H1 (cell line): ENCODE measurements at regions not wholly inside any gene's neighbourhood (a gene's known extent, or its start where the extent isn't known, plus 50 kb on each side); places are given as distances from the start of the nearest gene placed in this dataset.

Experiments
- CTCF ChIA-PET: fragments of 300-600 bp; sonication (Branson Sonifier 250); formaldehyde crosslinking; loops from one replicate; lab custom pipeline; 2021; ENCODE audit not compliant: partially characterized antibody; lab: Charles Lee
- POLR2A ChIA-PET: fragments of 300-600 bp; sonication (Branson Sonifier 250); formaldehyde crosslinking; loops from one replicate; lab custom pipeline; 2021; ENCODE audit warnings: inconsistent platforms; ENCODE audit not compliant: partially characterized antibody; lab: Charles Lee
- DNase-seq, 2 experiments: peaks; one replicate each; pipeline versions ENCODE4 v3.0.0 to v3.0.0-alpha.2; 2010 to 2022; ENCODE audit warnings: low spot score in 2 of 2, low read depth in 1 of 2, mixed read lengths in 1 of 2
- FAIRE-seq: peaks from 2 replicates; lab custom pipeline; 2011; peaks lifted over from hg19 to GRCh38; lab: Jason Lieb, UNC
- H2AFZ ChIP-seq: 2 replicates; pipeline ENCODE4 v1.8.1; 2012; ENCODE audit warnings: low read length, inconsistent platforms
- H2AK5ac ChIP-seq: 2 replicates; pipeline ENCODE4 v1.6.1; 2013; ENCODE audit warnings: low read depth, low read length
- H2BK120ac ChIP-seq: replicated peaks from 2 replicates; pipeline ENCODE3; 2013; ENCODE audit warnings: low read depth, low read length, inconsistent platforms
- H2BK12ac ChIP-seq: 2 replicates; pipeline ENCODE4 v1.6.1; 2013; ENCODE audit warnings: low read depth, low read length
- H2BK15ac ChIP-seq: 2 replicates; pipeline ENCODE4 v1.6.1; 2013; ENCODE audit warnings: low read length
- H2BK20ac ChIP-seq: 2 replicates; pipeline ENCODE4 v1.6.1; 2013; ENCODE audit warnings: low read length
- H2BK5ac ChIP-seq: 2 replicates; pipeline ENCODE4 v1.6.1; 2013; ENCODE audit warnings: low read depth, low read length
- H3K14ac ChIP-seq: 2 replicates; pipeline ENCODE4 v1.6.1; 2013; ENCODE audit warnings: inconsistent platforms; ENCODE audit not compliant: insufficient read length
- H3K18ac ChIP-seq: 2 replicates; pipeline ENCODE4 v1.6.1; 2013; ENCODE audit warnings: low read length; ENCODE audit errors: extremely low read depth
- H3K23ac ChIP-seq: 2 replicates; pipeline ENCODE4 v1.6.1; 2013; ENCODE audit warnings: inconsistent platforms; ENCODE audit not compliant: insufficient read length
- H3K23me2 ChIP-seq: 2 replicates; pipeline ENCODE4 v1.6.1; 2013; ENCODE audit warnings: low read depth, low read length
- H3K27ac ChIP-seq: 2 replicates; pipeline ENCODE4 v1.6.1; 2011; ENCODE audit warnings: low read depth, low read length, inconsistent platforms
- H3K27me3 ChIP-seq, 4 experiments: replicated peaks in 1 of 4; 1 replicate in 1 of 4; 2 replicates in 3 of 4; pipeline versions ENCODE4 v1.6.1 to v1.8.1; 2011 to 2013; ENCODE audit warnings: low read length in 3 of 4, mild to moderate bottlenecking in 3 of 4, inconsistent platforms in 2 of 4, mixed read lengths in 2 of 4, moderate library complexity in 1 of 4; ENCODE audit not compliant: control insufficient read depth in 3 of 4, insufficient read depth in 3 of 4; ENCODE audit errors: extremely low read depth in 1 of 4
- H3K36me3 ChIP-seq, 4 experiments: 2 replicates each; pipeline versions ENCODE4 v1.6.1 to v1.8.1; 2011 to 2013; ENCODE audit warnings: mild to moderate bottlenecking in 4 of 4, low read length in 3 of 4, moderate library complexity in 2 of 4, control low read depth in 1 of 4, inconsistent platforms in 1 of 4; ENCODE audit not compliant: insufficient read depth in 4 of 4, control insufficient read depth in 2 of 4
- H3K4ac ChIP-seq: replicated peaks from 2 replicates; pipeline ENCODE3; 2013; ENCODE audit warnings: low read length, low read depth, mixed read lengths, inconsistent platforms; ENCODE audit not compliant: insufficient read length
- H3K4me1 ChIP-seq, 4 experiments: replicated peaks in 1 of 4; 1 replicate in 1 of 4; 2 replicates in 3 of 4; pipeline versions ENCODE4 v1.6.1 to v1.8.1; 2011 to 2013; ENCODE audit warnings: low read length in 3 of 4, inconsistent platforms in 2 of 4, mixed read lengths in 1 of 4; ENCODE audit not compliant: insufficient read depth in 4 of 4, control insufficient read depth in 3 of 4
- H3K4me2 ChIP-seq, 2 experiments: 2 replicates each; pipeline versions ENCODE4 v1.6.1 to v1.8.1; 2011 to 2013; ENCODE audit warnings: low read depth in 2 of 2, low read length in 2 of 2, control low read depth in 1 of 2, inconsistent platforms in 1 of 2, mild to moderate bottlenecking in 1 of 2; ENCODE audit not compliant: insufficient read depth in 1 of 2
- H3K4me3 ChIP-seq, 4 experiments: fragments of 200-600, 300-600 bp in 1 of 4; sonication (generic), shearing (Covaris generic), sonication (Bioruptor Twin) in 1 of 4; 2 replicates each; pipeline versions ENCODE4 v1.5.1 to v1.8.1; 2011 to 2016; ENCODE audit warnings: low read length in 4 of 4, low read depth in 3 of 4, control low read depth in 2 of 4, inconsistent platforms in 2 of 4, mild to moderate bottlenecking in 2 of 4, mixed read lengths in 1 of 4, moderate library complexity in 1 of 4; ENCODE audit not compliant: insufficient read depth in 2 of 4; ENCODE audit errors: extremely low read depth in 1 of 4
- H3K56ac ChIP-seq: replicated peaks from 2 replicates; pipeline ENCODE3; 2013; ENCODE audit warnings: low read depth, mild to moderate bottlenecking, mixed read lengths, low read length, inconsistent platforms; ENCODE audit not compliant: insufficient read length
- H3K79me1 ChIP-seq: 2 replicates; pipeline ENCODE4 v1.6.1; 2013; ENCODE audit warnings: low read depth, low read length, control low read depth
- H3K79me2 ChIP-seq, 2 experiments: 2 replicates each; pipeline versions ENCODE4 v1.6.1 to v1.8.1; 2012 to 2013; ENCODE audit warnings: low read length in 2 of 2, mild to moderate bottlenecking in 2 of 2, inconsistent platforms in 1 of 2; ENCODE audit not compliant: insufficient read depth in 2 of 2, control insufficient read depth in 1 of 2
- H3K9ac ChIP-seq, 4 experiments: replicated peaks in 1 of 4; 1 replicate in 1 of 4; 2 replicates in 3 of 4; pipeline versions ENCODE4 v1.6.1 to v1.8.1; 2011 to 2013; ENCODE audit warnings: low read depth in 3 of 4, low read length in 3 of 4, control low read depth in 2 of 4, mild to moderate bottlenecking in 2 of 4, moderate library complexity in 2 of 4, inconsistent platforms in 1 of 4; ENCODE audit errors: extremely low read depth in 1 of 4
- H3K9me3 ChIP-seq, 2 experiments: 2 replicates each; pipeline versions ENCODE4 v1.6.1 to v1.8.1; 2012 to 2013; ENCODE audit warnings: mild to moderate bottlenecking in 2 of 2, moderate library complexity in 2 of 2, control low read depth in 1 of 2, inconsistent platforms in 1 of 2, low read depth in 1 of 2, low read length in 1 of 2, mixed read lengths in 1 of 2; ENCODE audit not compliant: insufficient read depth in 2 of 2
- H4K20me1 ChIP-seq, 2 experiments: replicated peaks in 1 of 2; 2 replicates each; pipeline versions ENCODE3 to v1.8.1; 2011 to 2013; ENCODE audit warnings: inconsistent platforms in 2 of 2, low read length in 2 of 2, mild to moderate bottlenecking in 1 of 2; ENCODE audit not compliant: insufficient read depth in 2 of 2, control insufficient read depth in 1 of 2
- H4K5ac ChIP-seq: 2 replicates; pipeline ENCODE4 v1.6.1; 2013; ENCODE audit warnings: low read length, low read depth, mixed read lengths, inconsistent platforms; ENCODE audit not compliant: insufficient read length
- H4K8ac ChIP-seq: 2 replicates; pipeline ENCODE4 v1.8.0; 2013; ENCODE audit warnings: mild to moderate bottlenecking, moderate library complexity, low read length, inconsistent platforms; ENCODE audit not compliant: insufficient read depth; ENCODE audit errors: extremely low read depth
- H4K91ac ChIP-seq: replicated peaks from 2 replicates; pipeline ENCODE3; 2013; ENCODE audit warnings: low read length, mixed read lengths, inconsistent platforms; ENCODE audit not compliant: insufficient read length
- BRCA1 ChIP-seq: IDR thresholded peaks from 2 replicates; pipeline ENCODE4 v1.6.1; 2012; ENCODE audit warnings: low read depth, low read length, improper control_type of control experiment
- CBX5 ChIP-seq: fragments of 300-800, 300-1000 bp; sonication (generic); IDR thresholded peaks from 2 replicates; pipeline ENCODE4 v1.7.1; 2016; ENCODE audit warnings: antibody characterized with exemption, low read length, low read depth
- CTBP2 ChIP-seq: IDR thresholded peaks from 2 replicates; pipeline ENCODE4 v1.7.0; 2011; ENCODE audit warnings: borderline replicate concordance, mild to moderate bottlenecking, moderate library complexity, mixed read lengths, low read length; ENCODE audit not compliant: insufficient read depth, insufficient read length
- EP300 ChIP-seq, 2 experiments: IDR thresholded peaks; 1 replicate in 1 of 2; 2 replicates in 1 of 2; pipeline ENCODE4 v1.6.1; 2011 to 2012; ENCODE audit warnings: low read depth in 2 of 2, low read length in 2 of 2, mild to moderate bottlenecking in 2 of 2, borderline replicate concordance in 1 of 2, inconsistent platforms in 1 of 2, moderate library complexity in 1 of 2
- KDM4A ChIP-seq: IDR thresholded peaks from one replicate; pipeline ENCODE4 v1.7.1; 2012; ENCODE audit warnings: low read depth, mild to moderate bottlenecking, moderate library complexity, low read length, inconsistent platforms; ENCODE audit not compliant: severe bottlenecking
- MAFK ChIP-seq: IDR thresholded peaks from 2 replicates; pipeline ENCODE4 v1.6.1; 2012; ENCODE audit warnings: low read depth, mild to moderate bottlenecking, improper control_type of control experiment, low read length
- NRF1 ChIP-seq: IDR thresholded peaks from 2 replicates; pipeline ENCODE4 v1.6.1; 2011; ENCODE audit warnings: mild to moderate bottlenecking, low read depth, low read length, improper control_type of control experiment
- RAD21 ChIP-seq, 2 experiments: IDR thresholded peaks in 1 of 2; conservative IDR thresholded peaks in 1 of 2; 2 replicates each; pipeline ENCODE4 v1.6.1; 2011; ENCODE audit warnings: low read depth in 2 of 2, low read length in 2 of 2, improper control_type of control experiment in 1 of 2, inconsistent platforms in 1 of 2, mild to moderate bottlenecking in 1 of 2, moderate library complexity in 1 of 2
- SAP30 ChIP-seq: fragments of 300-600 bp; sonication (generic); IDR thresholded peaks from 2 replicates; pipeline ENCODE4 v1.7.1; 2012; ENCODE audit warnings: low read length, moderate library complexity, mild to moderate bottlenecking, inconsistent platforms; ENCODE audit not compliant: insufficient read depth, insufficient replicate concordance
- SIX5 ChIP-seq: IDR thresholded peaks from 2 replicates; pipeline ENCODE4 v1.6.1; 2011; ENCODE audit warnings: mild to moderate bottlenecking, low read depth, low read length
- SP4 ChIP-seq: IDR thresholded peaks from 2 replicates; pipeline ENCODE4 v1.6.1; 2012; ENCODE audit warnings: low read length, inconsistent platforms
- SRF ChIP-seq: IDR thresholded peaks from 2 replicates; pipeline ENCODE4 v1.6.1; 2011; ENCODE audit warnings: mild to moderate bottlenecking, low read depth, low read length, moderate library complexity
- TBP ChIP-seq: IDR thresholded peaks from 2 replicates; pipeline ENCODE4 v1.6.1; 2011; ENCODE audit warnings: low read depth, low read length, improper control_type of control experiment
- WGBS, 2 experiments: shearing (Covaris generic) in 1 of 2; methylation state at CpG; one replicate each; pipeline versions ENCODE4 v1.1.6 to v1.1.7; 2013 to 2015; ENCODE audit warnings: low lambda C conversion rate in 2 of 2, mixed read lengths in 2 of 2, inconsistent platforms in 1 of 2, low coverage in 1 of 2, missing lambda C conversion rate in 1 of 2; ENCODE audit not compliant: insufficient replicate concordance in 2 of 2, insufficient coverage in 1 of 2, insufficient read length in 1 of 2; ENCODE audit errors: extremely low coverage in 1 of 2, missing lambda C conversion rate in 1 of 2; 5-methylcytosine and 5-hydroxymethylcytosine counted together
- TF ChIP-seq, protein P1 (sequence below): IDR thresholded peaks from 2 replicates; pipeline ENCODE4 v1.6.1; 2012; ENCODE audit warnings: inconsistent platforms

DNA sequence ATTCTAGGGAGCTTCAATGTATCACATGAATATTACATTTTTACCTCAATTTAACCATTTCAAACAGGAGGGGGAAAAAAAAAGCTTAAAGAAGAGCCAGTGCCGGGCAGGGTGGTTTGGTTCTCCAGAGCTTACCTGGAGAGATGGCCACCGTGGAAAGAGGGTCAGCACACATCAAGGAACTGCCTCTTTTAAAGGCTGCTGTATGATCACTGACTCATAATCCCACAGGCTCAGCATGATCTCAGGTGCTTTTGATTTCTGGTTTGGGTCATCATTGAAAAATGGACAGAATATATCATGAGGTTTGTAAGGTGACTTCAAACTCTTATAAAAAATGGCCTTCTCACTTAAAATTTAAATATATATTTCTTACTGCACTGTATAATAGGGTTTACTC lies 67.5 kb upstream of the MDFIC start:
- H2BK15ac ChIP-seq: no peak overlapping the region
- no peak overlapping the region for H2AK5ac ChIP-seq
- H3K18ac ChIP-seq: no peak overlapping the region
- no peak overlapping the region for H2BK20ac ChIP-seq
- no peaks in the 10 kb centered on the region for H3K79me2 ChIP-seq
- 86% methylated on average over 2 of the region's 2 CpGs; no CpG with 5 or more reads in 1 of the 2 experiments for WGBS, 2 experiments
- CTCF ChIA-PET: interaction anchor here (0.9 to 1.2 kb wide), 2 partner anchors 11 to 15 kb away, joined by 3 to 6 read pairs; no protein-coding TSS in a partner anchor
- H4K8ac ChIP-seq: no peak overlapping the region
- H2BK120ac ChIP-seq: no peak overlapping the region
- no peaks in the 10 kb centered on the region for H3K9me3 ChIP-seq
- FAIRE-seq (no peak), DNase-seq (no peak)
- no peaks in the 10 kb centered on the region for H3K36me3 ChIP-seq
- no peak overlapping the region for H3K56ac ChIP-seq
- peaks cover 0 to 5% (median 3%) of the 10 kb centered on the region in 4 experiments; a peak in 4 of 7 replicates for H3K4me1 ChIP-seq
- no peak overlapping the region for H3K9ac ChIP-seq
- H2BK12ac ChIP-seq: no peak overlapping the region
- H3K79me1 ChIP-seq: no peaks in the 10 kb centered on the region
- H3K14ac ChIP-seq: no peak overlapping the region
- H2AFZ ChIP-seq: no peak overlapping the region
- no peak overlapping the region for H2BK5ac ChIP-seq
- H3K23me2 ChIP-seq: no peaks in the 10 kb centered on the region
- no peak overlapping the region for H4K91ac ChIP-seq
- H3K4me3 ChIP-seq: no peak overlapping the region
- no peaks in the 10 kb centered on the region for H4K20me1 ChIP-seq
- no peak overlapping the region for H3K4me2 ChIP-seq
- no peaks in the 10 kb centered on the region for H3K27me3 ChIP-seq
- POLR2A ChIA-PET: interaction anchor here (0.7 kb wide), 1 partner anchor 11 kb away, joined by 4 read pairs; no protein-coding TSS in a partner anchor
- no peak overlapping the region for H3K27ac ChIP-seq
- no peak overlapping the region for H3K4ac ChIP-seq
- no peak overlapping the region for H3K23ac ChIP-seq
- H4K5ac ChIP-seq: no peak overlapping the region
- TF ChIP-seq TBP (no peak), CTBP2 (no peak), CBX5 (no peak), EP300 (IDR thresholded peaks at IDR 0.05; ENCODE audit: borderline replicate concordance in 1 of 2, low read depth in 2 of 2, low read length in 2 of 2) (no peak), BRCA1 (no peak), KDM4A (no peak), RAD21 (IDR thresholded peaks at IDR 0.05 in 1 of 2, conservative IDR thresholded peaks at IDR 0.05 in 1 of 2; ENCODE audit: low read depth in 2 of 2, low read length in 2 of 2) (no peak), SIX5 (no peak), SRF (no peak), SAP30 (no peak), NRF1 (no peak), SP4 (no peak), MAFK (no peak)
- TF ChIP-seq, protein P1, sequence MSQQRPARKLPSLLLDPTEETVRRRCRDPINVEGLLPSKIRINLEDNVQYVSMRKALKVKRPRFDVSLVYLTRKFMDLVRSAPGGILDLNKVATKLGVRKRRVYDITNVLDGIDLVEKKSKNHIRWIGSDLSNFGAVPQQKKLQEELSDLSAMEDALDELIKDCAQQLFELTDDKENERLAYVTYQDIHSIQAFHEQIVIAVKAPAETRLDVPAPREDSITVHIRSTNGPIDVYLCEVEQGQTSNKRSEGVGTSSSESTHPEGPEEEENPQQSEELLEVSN: no peak
